GM18498 (cell line): ENCODE measurements at regions not wholly inside any gene's neighbourhood (a gene's known extent, or its start where the extent isn't known, plus 50 kb on each side); places are given as distances from the start of the nearest gene placed in this dataset.
"Not testable (repeated sequence)": the region's sequence is repeated elsewhere in the genome, so short reads cannot be mapped to it uniquely, and the experiment has no call there.

Experiments used
- ATAC-seq: cut with Tn5 transposase; IDR thresholded peaks from one replicate; pipeline ENCODE4 v1.9.1; 2021; ENCODE audit warnings: mild to moderate bottlenecking, moderate library complexity; ENCODE audit not compliant: unreplicated experiment

DNA sequence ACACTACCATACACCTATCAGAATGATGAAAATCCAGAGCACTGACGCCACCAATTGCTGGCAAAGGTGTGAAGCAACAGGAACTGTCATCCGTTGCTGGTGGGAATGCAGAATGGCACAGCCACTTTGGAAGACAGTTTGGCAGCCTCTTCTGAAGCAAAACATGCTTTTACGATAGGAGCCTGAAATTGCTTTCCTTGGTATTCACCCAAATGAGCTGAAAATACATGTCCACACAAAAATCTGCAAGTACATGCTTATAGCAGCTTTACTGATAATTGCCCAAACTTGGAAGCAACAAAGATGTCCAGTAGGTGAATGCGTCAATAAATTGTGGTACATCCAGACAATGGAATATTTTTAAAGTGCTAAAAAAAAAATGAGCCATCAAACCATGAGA is 322.8 kb upstream of the FAT1 start:
- ATAC-seq = no peak

DNA sequence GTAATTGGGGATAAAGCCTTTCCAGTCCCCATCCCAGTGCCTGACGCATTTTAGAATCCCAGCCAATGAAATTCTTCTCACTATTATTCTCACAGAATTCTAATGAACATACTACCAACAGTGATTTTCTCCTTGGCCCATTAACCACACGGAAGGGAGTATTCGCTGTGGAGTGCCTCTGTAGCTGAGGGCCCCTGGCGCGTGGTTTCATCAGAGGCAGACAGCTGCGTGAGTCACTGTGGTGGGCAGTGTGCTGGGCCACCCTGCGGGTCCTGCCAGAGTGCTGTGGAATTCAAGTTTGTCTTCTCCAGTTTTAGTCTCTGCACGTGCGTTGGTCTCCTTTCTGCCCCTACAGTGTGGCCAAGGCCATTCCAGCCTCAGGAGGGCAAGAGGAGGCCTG is 335.4 kb upstream of the FAT1 start:
- ATAC-seq = no peak

GRCh38 chr4:187059895-187060294 is 336.2 kb upstream of the FAT1 start:
- no peak for ATAC-seq

DNA sequence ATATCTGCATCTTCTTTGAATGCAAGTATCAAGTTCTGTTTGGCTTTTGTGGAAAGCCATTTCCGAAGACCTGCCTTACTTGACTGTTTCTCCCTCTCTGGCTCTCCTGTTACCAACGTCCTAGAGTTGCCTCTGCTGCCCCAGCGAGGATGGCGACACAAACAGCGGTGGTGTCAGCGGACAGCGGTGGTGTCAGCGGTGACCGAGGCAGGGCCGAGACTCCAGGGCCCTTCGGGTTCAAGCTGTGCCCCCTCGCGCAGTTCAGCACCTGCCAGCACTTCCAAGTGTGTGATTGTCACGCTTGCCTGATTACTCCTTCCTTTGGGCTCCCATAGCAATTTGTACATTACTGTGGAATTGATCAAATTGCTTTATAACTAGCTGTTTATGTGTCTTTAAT is 336.9 kb upstream of the FAT1 start:
- ATAC-seq = no peak

DNA sequence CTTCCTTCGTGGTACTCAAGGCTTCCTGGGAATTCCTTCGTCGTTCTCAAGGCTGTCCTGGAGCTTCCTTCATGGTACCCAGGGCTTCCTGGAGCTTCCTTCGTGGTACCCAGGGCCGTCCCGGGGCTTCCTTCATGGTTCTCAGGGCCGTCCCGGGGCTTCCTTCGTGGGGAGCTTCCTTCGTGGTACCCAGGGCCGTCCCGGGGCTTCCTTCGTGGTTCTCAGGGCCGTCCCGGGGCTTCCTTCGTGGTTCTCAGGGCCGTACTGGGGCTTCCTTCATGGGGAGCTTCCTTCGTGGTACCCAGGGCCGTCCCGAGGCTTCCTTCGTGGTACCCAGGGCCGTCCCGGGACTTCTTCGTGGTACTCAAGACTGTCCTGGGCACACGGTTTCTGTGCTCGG is 339.6 kb upstream of the FAT1 start:
- ATAC-seq = no peak

DNA sequence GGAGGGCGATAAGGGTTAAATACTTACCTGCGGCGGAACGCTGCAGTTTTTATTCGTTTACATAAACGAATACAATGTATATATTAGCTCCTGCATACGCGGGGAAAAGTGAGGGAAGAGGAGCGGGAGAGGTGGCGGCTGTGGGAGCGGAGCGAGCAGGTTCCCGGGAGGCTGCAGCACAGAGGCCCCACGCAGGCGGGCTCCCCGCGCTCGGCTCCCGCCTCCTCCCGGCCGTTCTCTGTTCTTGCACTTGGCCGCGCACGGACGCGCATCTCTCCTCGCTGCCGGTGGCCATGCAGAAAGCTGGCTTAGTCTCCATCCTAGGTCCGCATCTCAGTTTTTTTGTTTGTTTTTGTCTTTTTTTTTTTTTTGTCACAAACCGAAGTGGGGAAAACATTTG is 340.4 kb upstream of the FAT1 start:
- no peak for ATAC-seq

DNA sequence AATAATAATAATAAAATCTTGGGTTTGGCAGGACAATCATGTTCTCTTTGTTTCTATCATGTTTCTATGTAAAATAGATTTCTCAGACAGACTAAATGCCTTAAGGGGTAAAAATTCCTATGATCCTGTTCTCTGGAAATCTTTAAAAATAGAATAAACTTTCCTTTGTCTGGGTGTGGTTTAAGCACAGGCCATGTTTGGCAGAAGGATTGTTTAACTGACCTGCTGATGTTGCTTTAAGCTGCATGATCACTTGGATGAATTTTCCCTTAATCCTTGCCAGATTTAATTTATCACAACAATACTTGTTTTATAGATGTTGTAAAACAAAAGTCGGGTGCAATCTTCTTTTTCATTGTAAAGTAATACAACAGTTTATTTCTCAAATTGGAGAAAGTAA is 341.7 kb upstream of the FAT1 start:
- ATAC-seq = no peak

DNA sequence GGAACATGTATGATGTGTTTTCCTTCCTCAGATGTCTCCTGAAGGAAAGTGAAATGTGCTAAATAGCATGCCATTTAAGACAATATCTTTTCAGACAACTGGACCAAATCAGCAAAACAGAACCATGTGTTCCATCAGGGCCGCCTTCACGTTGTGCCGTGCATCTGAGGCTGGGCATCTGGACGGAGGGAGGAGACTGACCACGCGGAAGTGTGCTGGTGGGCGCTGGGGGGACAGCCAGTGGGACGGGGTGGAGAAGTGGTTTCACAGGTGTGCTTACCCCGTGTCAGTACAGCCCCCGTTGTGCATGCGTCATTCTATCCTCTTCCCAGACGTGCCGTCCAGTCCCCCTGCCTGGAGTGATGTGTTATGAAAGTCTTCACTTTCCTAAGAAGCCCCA is 342.1 kb upstream of the FAT1 start:
- no peak for ATAC-seq

- ATAC-seq = no peak
Observed at GRCh38 chr4:187069398-187069797, 345.7 kb upstream of the FAT1 start.

DNA sequence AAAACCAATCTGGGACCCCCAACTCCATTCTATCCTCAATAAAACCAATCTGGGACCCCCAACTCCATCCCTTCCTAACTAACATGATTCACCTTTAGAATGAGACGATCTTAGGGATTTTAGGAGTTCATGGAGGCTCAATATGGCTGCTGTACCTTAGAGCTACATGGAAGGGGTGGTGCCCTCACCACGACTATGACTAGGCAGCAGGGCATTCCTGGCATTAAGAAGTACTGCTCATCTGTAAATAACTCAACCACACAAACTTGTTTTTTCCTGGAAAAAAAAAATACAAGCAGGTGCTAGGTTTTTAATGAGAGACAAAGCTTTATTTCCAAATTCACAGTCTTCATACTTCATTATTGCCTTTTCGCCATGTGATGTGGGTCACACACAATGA is 346.5 kb upstream of the FAT1 start:
- ATAC-seq = no peak

GRCh38 chr4:187070740-187071139 is 347.1 kb upstream of the FAT1 start:
- ATAC-seq = no peak

DNA sequence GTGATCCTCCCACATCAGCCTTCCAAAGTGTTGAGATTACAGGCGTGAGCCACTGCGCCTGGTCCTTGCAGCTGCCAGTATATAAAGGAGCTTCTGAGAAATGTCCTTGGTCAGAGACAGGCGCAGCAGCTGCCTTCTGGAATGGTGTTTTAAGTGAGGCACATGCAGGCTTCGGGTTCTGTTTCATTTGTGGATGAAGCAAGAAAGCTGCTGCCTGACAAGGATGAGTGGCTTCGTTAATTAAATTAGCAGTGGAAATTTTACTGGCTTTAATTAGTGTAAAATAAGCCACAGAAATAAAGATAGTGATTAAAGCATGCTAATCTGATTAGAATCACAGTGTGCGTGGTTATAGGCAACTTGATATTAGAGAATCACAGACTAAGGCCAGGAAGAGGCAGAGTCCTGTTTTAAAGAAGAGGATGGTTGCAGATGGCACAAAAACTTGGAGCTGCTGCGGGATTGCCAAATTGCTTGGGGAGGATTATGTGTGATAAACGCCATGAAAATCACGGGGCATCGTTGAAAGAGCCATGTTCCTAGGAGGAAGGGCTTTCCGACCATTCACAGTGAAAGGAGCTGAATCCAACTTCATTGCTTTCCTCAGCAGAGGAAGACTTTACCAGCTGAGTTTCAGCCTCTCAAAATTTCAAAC is 348.4 kb upstream of the FAT1 start:
- ATAC-seq = no peak

DNA sequence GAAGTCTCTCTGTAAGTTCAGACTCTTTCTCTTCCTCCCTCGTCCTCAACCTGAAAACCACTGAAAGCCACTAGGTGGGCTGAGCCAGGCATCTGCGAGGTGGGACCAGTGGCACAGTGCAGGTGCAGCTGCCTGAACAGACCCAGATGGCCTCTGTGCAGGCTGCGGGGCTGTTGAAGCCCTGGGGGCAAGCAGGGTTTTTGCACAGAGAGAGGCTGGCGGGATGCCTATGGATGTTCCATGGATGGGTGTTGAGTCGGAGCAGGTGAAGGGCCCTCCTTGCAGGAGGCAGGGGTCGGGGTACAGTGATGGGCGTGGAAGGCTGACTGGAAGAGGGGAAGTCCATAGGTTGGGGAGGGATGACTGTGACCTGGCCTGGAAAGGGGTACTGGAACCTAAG is 350.2 kb upstream of the FAT1 start:
- ATAC-seq = no peak

GRCh38 chr4:187075514-187075913 is 351.9 kb upstream of the FAT1 start:
- no peak for ATAC-seq

DNA sequence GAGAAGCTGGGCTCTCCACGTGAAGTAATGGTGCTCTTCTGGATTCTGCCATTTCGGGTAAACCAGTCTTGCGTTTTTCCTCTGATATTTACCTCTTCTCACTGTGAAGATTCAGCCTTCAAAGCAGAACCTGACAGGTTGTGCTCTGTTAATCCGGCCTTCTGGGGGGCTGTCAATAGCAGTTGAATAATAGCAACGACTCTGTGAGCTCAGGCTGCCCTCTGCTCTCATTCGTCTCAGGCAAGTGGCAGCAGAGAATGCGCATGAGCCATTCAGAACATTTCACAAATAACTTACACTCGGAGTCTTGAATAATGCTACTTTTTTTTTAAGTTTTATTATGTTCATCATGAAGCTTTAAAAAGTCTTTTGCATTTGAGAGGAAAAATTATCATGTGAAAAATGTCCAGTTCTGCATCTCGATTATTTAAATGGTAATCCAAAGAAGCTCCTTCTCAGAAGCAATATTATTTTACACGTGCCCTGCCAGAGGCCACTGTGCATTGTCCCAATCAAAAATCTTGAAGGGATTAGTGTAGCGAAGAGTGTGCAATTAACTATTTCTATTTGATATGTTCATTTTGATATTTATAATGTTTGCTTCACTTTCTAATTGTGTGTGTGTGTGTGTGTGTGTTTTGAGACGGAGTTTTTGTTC is 354.2 kb upstream of the FAT1 start:
- ATAC-seq = no peak

GRCh38 chr4:187084701-187085100 is 361.0 kb upstream of the FAT1 start:
- ATAC-seq = no peak

GRCh38 chr4:187085339-187085738 is 361.7 kb upstream of the FAT1 start:
- no peak for ATAC-seq

DNA sequence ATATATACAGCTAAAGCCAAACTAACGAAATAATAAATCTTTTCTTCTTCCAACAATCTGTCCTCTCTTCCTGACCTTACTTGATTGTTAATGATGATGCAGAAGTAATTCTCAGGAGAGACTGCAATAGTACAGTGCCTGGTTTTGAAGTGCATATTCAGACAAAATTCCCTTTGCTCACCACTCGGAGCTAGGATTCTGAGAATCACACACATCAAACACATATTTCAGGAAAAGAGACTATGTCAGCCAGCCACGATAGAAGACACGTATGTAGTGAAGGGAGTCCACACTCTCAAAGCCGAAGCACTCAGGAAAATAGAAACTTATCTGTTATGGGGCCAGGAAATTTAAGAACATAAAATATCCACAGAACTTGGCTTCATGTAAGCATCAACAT is 362.5 kb upstream of the FAT1 start:
- no peak for ATAC-seq

- ATAC-seq = no peak
Observed at GRCh38 chr4:187088070-187088799, 364.6 kb upstream of the FAT1 start.

GRCh38 chr4:187090401-187090800 is 366.7 kb upstream of the FAT1 start:
- no peak for ATAC-seq

GRCh38 chr4:187090832-187091231 is 367.2 kb upstream of the FAT1 start:
- ATAC-seq = not testable (repeated sequence)

GRCh38 chr4:187094144-187094543 is 370.5 kb upstream of the FAT1 start:
- no peak for ATAC-seq
